ENCODE measurements at regions not wholly inside any gene's neighbourhood (a gene's known extent, or its start where the extent isn't known, plus 50 kb on each side); places are given as distances from the start of the nearest gene placed in this dataset.

DNA sequence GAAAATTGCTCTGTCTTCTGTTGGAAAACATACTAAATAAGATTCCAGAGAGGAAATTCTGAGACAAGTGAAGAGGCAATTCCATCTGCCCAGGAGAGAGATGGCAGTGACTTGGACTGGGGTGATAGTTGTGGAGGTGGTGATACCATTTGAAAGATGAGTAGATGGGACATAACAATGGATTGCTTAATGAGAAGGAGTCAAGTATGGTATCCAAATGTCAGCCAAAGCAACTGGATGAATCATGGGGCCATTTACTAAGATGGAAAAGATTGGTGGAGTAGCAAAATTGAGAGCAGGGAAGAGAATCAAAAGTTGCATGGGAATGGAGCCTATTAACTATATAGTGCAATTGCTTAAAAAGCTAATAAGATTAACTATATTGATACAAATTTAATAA, 222.1 kb downstream of the ETAA1 start:
- TF ChIP-seq, protein P1, sequence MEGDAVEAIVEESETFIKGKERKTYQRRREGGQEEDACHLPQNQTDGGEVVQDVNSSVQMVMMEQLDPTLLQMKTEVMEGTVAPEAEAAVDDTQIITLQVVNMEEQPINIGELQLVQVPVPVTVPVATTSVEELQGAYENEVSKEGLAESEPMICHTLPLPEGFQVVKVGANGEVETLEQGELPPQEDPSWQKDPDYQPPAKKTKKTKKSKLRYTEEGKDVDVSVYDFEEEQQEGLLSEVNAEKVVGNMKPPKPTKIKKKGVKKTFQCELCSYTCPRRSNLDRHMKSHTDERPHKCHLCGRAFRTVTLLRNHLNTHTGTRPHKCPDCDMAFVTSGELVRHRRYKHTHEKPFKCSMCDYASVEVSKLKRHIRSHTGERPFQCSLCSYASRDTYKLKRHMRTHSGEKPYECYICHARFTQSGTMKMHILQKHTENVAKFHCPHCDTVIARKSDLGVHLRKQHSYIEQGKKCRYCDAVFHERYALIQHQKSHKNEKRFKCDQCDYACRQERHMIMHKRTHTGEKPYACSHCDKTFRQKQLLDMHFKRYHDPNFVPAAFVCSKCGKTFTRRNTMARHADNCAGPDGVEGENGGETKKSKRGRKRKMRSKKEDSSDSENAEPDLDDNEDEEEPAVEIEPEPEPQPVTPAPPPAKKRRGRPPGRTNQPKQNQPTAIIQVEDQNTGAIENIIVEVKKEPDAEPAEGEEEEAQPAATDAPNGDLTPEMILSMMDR (IDR thresholded peaks at IDR 0.05): no peak
- TF ChIP-seq POLR2A (IDR thresholded peaks at IDR 0.05): no peak

Measured in lower leg skin (tissue), 3 donors.